ENCODE measurements at regions not wholly inside any gene's neighbourhood (a gene's known extent, or its start where the extent isn't known, plus 50 kb on each side); places are given as distances from the start of the nearest gene placed in this dataset.

DNA sequence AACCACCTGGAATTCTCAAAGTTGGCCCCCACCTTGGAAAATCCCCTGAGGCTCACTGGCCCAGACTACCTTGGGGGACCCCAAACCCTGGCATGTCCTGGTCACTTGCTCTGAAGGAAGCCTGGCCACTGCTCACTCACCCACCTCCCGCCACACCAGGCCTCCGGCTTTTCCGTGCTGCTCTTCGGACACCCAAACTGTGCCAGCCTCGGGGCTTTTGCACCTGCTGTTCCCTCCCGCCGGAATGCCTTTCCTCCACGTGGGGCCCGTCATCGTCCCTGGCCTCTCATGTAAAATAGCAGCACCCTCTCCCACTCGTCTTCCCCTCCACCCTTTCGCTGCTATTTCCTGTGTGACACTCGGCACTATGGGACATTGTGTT lies 87.2 kb upstream of the NCOR2 start:
- TF ChIP-seq, protein P1, sequence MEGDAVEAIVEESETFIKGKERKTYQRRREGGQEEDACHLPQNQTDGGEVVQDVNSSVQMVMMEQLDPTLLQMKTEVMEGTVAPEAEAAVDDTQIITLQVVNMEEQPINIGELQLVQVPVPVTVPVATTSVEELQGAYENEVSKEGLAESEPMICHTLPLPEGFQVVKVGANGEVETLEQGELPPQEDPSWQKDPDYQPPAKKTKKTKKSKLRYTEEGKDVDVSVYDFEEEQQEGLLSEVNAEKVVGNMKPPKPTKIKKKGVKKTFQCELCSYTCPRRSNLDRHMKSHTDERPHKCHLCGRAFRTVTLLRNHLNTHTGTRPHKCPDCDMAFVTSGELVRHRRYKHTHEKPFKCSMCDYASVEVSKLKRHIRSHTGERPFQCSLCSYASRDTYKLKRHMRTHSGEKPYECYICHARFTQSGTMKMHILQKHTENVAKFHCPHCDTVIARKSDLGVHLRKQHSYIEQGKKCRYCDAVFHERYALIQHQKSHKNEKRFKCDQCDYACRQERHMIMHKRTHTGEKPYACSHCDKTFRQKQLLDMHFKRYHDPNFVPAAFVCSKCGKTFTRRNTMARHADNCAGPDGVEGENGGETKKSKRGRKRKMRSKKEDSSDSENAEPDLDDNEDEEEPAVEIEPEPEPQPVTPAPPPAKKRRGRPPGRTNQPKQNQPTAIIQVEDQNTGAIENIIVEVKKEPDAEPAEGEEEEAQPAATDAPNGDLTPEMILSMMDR (IDR thresholded peaks at IDR 0.05): no peak
- no peak for TF ChIP-seq BHLHE40 (IDR thresholded peaks at IDR 0.05; ENCODE audit: low read depth, low read length)
- TF ChIP-seq POLR2A (IDR thresholded peaks at IDR 0.05; ENCODE audit: low read length): no peak

Data from A549 (cell line).